Activated naive CD8-positive, alpha-beta T cell treated with anti-CD3 and anti-CD28 coated beads, Interleukin-2, amount 50 U/mL, for 16 hours (primary cell): ENCODE measurements at regions not wholly inside any gene's neighbourhood (a gene's known extent, or its start where the extent isn't known, plus 50 kb on each side); places are given as distances from the start of the nearest gene placed in this dataset.

Source experiments
- DNase-seq: peaks from one replicate; pipeline ENCODE4 v3.0.0-alpha.2; 2020; ENCODE audit warnings: low read depth, low spot score

DNA sequence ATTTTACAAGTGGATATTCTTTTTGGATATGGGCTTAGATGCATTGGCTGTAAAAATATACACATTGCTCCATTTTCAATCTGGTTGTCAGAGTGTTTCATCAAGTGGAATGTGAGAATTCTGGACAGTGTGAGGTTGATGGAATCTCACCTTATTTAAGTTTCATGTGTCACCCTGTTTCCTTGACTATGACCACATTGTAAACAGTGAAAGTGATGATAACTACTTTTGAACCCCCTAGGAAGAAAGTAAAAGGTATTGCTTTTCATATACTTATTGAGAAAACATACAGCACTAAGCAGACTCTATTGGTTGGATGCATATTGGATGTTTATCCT is 490.5 kb upstream of the RAG2 start:
- DNase-seq: no peak

DNA sequence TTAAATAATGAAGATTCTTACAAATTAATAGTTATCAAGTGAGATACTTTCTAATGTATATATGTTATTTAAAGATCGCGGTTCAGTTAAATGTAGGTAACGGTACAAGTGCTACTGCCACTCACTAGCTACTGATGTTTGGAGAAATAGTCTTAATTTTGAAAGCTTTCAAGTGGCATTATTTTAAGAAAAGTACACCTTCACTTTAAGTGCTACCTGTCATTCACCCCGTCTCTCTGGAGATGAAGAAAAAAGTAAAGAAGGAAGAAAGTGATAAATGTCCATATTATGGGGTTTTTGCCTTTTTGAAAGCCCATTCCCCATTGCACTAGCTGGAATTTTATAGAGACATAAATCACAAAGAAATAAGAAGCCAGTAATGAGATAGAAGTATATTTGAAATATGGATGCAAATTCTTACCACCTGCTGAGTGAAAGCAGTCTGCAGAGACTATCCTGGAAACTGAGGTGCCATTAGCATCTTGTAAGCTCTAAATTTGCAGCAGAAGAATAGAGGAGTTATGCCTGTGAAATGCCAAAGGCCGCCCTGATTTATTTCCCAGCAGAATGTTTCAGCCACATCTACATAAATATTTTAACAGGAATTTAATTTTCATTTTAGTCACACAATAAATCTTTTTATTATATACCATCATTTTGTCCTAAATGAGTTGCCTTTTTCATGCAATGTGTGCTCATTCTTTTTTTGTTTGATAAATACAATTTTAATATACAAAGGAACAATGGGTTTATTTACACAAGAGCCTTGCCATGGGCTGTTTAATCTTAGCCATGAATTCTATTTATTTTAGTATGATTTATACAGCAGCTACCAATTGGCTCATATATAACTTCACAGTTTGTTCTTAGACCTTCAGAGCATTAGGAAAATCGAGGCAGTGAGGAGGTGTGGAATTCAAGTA is 489.9 kb upstream of the RAG2 start:
- DNase-seq: no peak

DNA sequence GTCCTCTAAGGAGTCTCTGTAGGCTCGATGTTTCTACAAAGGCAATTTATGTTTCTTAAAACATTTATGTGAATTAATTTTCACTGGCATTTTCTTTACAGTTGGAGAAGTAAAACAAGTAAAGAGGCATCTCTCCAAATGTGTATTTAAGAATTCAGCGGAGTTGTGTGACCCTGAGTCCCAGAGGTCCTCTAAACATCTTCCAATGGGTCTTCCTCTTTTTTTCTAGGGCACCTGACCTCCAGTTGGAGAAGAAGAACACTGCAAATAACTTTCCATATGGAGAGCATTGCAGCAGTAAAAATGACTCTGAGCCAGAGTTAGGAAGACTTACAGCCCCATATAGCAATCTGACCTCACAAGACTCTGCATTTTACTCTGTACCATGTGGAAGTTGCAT is 480.5 kb upstream of the RAG2 start:
- no peak for DNase-seq

DNA sequence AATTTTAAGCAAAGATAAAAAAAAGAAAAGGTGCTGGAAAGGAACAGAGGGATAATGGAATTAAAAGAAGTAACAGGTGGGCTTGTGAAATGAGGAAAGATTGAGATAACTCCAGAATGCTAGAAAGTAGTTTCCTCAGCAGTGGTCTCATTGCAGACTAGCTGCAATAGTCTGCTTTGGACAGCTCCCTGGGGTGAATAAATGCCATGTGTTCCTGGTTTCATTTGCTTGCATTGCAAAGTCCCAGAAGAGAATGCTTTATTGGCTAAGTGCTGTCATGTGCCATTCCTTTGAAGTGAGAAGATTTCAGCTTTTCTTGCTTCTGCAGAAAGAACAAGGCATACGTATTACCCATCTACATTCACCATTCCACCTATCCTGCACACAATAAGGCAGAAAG is 478.8 kb upstream of the RAG2 start:
- no peak for DNase-seq

DNA sequence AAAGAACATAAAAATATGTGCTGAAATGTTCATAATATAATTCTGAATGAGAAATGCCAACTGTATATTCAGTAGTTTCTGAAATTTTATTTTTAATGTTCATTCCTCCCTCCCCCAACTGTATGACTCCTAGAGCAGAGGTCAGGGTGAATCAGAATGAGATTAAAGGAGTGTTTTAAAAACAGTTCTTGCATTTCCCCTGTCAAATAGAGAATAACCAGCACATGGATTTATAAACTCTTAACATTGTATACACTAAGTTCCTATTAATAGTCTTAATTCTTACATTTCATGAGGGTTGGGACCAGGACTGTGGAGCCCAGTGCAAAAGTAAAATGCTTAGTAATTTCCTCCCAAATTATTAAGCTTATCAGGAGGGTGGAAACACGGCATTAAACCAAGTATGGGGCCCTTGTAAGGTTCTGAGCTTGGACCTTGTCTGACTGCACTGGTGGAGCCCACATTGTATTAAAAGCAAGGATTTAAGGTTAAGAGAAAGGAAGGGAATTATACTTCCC is 474.6 kb upstream of the RAG2 start:
- no peak for DNase-seq

DNA sequence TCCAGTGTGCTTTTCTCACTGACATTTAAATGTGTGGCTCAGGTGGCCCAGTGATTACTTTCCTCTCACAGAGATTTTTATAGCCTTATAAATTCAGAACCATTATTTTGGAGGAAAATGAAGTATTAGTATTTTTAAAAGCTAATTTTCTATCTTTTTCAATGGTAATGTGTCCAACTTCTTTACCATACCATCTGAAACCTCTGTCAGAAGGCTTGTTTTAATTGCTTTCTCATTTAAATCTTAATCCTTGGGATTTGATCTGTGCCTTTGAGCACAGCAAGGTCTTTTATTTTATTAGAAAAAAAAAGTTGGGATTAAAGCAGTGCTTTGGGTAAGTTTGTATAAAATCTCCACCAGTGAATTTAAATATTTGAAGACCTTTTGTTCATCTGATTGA is 452.3 kb upstream of the RAG2 start:
- no peak for DNase-seq

DNA sequence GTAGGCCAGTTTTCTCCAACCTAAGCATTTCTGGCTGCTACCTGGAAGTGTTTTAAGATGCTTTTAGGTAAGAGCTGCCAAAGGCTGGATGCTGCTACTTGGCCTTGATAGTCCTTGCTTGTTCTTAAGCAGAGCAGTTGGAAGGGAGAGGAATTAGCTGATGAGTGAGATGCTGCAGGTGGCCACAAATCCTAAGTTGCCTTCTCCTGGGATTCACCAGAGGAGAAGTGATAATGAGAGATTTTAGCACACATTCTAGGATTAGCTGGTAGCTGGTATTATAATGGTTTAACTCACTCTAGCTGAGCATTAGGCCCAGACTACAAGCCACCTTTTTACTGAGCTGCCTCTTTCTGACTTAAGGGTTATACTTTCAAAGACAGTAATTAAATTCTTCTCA is 442.9 kb upstream of the RAG2 start:
- no peak for DNase-seq

DNA sequence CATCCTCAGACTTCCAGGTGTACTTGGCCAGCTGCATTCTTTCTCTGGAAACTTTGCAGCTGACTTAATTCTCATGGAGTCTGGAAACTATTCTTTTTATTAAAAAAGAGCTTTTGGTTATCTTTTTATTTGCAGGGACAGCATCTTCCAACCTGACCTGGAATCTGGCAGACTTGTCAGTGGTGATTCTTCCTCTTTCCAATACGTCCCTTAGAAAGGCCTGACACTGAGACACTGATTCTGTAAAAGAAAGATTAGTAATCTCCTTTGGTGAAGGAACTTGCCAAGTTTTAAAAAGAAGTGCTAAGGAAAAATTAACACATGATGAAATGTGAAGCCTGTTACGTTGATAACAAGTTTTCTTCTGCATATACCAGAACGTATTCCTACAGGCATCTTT is 440.9 kb upstream of the RAG2 start:
- no peak for DNase-seq

DNA sequence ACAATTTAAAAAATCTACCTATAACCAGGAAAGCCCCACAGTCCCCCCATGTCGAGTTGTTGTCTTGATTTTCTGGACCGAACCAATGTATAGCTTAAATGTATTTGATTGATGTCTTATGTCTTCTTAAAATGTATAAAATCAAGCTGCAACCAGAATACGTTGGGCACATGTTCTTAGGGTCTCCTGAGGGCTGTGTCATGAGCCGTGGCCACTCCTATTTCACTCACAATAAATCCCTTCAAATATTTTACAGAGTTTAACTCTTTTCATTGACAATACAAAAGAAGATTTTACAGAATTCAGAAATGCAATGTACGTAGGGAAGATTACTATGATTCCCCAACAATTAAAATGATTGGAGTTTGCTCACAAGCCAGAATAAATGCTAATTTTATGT is 428.7 kb upstream of the RAG2 start:
- no peak for DNase-seq

DNA sequence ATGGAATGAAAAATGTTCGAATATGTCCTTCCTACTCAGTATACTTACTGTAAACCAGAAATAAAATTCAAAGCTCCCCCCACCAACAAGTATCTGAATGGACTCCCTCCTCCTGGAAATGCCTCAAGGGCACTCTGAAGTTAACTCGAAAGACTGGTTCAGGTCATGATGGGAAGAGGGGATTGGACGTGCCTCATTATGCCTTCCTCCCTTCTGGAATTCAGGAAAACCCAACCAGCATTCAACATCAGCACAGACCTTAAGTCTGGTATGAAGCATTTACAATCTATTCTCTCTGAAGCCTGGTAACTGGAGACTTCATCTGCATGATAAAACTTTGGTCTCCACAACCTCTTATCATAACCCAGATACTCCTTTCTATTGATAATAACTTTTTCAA is 428.3 kb upstream of the RAG2 start:
- DNase-seq: no peak

DNA sequence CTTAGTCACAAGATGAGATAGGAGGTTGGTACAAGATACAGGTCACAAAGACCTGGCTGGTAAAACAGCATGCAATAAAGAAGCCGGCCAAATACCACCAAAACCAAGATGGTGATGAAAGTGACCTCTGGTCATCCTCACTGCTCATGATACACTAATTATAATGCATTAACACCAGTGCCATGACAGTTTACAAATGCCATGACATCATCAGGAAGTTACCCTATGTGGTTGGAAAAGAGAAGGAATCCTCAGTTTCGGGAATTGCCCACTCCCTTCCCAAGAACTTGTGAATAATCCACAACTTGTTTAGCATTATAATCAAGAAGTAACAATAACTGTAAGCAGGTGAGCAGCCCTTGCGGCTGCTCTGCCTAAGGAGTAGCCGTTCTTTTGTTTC is 408.5 kb upstream of the RAG2 start:
- DNase-seq: no peak

DNA sequence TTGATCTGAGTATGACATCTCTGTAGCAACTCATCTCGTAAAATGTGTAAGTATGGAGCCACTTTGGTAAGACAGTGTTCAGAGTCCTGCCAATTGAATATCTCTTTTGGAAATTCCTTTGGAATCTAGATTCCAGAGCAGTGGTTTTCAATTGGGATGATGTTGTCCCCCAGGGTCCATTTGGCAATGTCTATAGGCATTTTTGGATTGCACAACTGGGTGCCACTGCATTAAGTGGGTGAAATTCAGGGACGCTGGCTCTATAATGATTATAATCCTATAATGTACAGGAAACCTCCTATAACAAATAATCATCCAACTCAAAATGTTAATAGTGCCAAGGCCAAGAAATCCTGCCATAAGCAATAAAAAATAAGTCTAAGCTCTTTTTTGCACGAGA is 404.8 kb upstream of the RAG2 start:
- no peak for DNase-seq

DNA sequence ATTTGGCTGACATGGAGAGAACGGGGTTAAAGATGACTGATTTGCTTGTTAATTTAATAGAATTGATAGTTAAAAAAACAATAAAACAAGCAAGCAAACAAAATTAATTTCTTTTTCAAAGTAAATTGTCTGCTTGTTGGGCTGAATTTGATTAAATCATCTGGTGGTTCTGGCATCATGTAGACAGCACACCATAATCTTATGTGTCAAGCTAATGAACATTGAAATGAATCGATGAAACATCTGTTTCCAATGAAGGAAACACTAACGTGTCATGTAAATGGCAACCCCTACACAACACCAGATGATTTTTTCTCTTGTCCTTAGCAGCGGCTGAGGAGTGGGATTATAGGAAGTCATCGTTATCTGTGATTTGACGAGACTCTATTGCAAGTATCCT is 399.6 kb upstream of the RAG2 start:
- no peak for DNase-seq

DNA sequence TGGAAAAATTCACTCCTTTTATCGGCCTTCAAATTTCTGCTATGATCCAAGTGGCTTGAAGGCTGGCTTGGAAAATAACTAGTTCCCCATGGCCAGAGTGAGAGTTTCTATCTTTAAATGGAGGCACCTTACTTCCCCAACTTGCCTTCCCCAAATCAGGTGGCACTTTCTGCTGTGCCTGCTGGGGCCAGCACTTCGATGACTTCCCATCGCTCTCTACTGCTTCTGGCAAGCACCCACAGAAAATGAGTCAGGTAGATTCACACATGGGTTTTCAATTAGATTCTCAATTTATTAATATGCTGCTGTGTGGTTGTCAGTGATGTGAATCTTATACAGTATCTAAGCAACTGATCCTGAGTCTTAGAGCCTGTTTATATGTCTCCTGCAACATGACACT is 398.8 kb upstream of the RAG2 start:
- DNase-seq: no peak

DNA sequence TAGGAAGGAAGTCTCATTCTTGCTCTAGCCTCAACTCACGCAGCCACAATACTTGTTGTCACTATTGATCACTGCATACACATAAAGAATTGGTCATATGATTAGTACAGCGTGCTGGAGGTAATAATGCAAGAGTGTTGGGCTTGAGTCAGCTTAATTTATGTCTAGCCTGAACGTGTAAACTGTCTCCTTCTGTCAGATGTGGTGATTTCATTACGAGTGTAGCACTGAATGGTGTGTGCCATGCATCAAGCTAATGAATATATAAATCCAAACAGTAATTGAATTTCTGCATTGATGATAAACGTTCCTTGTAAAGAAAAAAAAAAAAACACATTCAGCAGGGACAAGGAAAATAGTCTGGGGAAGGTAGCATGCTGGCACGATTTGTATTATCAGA is 396.2 kb upstream of the RAG2 start:
- DNase-seq: no peak

DNA sequence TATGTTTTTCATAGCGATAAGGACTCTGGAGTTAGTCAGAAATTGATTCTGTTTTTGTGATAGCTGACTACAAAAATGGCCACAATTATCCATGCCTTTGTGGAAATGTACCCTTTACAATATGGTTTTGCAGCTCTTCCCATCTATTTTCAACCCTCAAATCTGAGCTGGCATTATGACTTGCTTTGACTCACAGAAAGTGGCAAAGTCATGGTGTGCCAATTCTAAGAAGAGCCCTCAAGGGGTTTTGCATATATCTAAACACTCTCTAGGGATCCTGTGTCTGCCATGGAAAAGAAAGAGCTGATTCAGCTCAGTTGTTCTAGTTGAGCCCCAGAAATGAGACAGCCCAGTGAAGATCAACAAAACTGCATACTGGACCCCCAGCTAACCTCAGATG is 390.5 kb upstream of the RAG2 start:
- DNase-seq: no peak

DNA sequence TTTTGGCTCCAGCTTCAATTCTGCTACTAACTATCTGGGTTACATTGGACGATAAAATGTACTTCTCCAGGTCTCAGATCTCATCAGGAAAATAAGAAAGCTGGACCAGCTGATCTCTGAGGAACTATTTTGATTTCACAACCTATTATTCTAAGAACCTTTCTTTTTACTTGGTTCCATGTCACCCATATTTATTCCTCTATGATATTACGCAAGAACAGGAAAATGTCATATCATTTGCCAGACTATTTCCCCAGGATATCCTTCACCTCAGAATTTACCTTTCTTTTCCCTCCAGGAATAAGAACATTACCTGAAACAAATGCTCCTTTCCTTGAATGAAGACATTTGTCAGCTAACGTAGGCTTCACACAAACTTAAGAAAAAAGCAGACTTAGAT is 387.5 kb upstream of the RAG2 start:
- DNase-seq: no peak

DNA sequence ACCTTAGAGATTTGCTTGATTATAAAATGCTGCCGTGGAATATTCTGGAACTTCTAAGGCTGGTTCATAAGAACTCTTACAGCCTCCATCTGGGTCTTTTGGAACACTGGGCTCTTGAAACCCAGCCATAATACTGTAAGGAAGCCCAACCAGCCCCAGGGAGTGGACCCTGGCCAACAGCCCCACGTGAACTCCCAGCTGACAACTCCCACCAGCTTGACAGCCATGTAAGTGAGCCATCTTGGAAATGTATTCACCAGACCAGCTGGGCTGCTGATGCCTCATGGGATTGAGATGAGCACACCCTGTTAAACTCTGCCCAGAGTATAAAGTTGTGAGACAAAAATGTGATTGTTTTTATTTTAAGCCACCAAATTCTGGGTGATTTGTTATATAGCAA is 378.7 kb upstream of the RAG2 start:
- DNase-seq: no peak

DNA sequence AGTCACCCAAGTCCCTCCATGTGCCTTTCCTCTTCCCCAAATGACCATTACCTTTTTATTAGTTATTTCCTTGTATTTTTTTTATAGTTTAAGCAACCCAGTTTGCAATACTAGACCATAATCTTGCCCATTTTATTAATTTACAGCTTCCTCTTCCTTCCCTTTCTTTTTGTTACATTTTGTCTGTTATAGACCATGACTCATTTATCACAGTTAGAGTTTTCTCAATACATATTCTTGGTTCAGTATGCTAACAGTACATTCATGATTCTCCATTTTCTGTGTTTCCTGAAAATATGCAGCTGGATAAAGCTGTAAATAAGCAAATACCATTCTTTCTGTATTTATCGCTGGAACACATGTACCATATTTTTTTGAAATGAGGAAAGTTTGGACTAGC is 376.7 kb upstream of the RAG2 start:
- no peak for DNase-seq

DNA sequence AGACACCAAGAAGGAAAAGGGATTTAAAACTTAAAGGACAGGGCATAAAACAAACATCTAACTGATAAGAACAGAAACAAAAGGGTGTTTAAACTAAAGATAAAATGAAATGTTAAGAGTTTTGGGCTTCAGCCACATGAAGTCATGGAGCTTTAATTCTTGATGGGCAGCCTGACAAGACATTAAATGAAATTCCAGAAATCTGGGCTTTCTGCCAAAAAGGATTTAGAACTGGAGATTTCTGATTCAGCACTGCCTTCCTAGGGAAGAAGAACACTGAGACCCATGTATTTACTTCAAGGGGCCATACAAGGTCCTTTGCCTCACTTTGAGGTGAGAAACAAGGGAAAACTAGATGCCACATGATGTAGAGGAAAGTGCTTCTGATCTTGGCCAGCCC is 355.9 kb upstream of the RAG2 start:
- DNase-seq: no peak

DNA sequence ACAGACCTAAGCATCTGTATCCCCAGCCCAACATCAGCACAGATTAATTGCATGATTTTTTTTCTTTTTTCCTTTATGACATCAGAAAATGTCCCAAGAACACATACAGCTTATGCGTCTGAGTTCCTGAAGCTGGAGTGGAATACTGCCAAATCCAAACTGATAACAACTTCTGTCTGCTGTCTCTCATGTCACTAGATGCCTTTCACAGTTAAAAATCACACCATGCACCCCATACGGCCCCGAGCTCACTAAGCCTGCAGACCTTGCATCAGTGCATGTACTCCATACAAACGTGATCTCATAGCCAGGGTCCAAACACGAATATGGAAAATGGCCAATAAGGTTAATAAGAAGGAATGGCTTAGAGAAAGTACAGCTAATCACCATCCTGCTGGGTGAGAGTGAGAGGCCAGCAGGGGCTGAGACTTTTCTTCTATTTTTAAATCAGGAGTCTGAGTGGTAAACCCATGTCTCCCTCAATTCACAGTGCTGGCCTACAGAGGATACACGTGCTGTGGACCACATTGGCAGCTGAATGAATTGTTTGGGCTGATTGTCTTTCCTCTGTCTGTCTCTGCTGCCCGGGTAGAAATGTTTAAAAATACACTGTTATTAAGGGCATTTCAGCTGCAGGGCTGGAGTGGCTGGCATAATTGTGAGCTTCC is 350.6 kb upstream of the RAG2 start:
- DNase-seq: no peak

DNA sequence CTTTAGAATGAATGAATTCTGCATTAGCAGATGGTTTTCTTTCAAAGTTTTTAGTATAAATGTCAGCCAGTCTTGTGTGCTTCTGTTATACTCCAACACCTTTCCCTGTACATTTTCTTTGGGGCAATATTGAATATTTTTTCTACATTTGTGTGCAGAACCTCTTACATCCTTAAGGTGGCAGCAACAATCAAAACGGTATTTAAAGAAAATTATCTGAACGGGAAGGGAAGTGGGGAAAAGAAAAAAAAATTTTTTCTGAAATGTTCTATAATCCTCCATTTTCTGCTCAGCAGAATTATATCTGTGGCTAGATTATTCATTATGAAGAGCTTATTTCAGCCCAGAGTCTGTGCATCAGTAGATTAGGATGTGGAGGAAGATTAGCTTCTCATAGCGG is 347.3 kb upstream of the RAG2 start:
- no peak for DNase-seq

DNA sequence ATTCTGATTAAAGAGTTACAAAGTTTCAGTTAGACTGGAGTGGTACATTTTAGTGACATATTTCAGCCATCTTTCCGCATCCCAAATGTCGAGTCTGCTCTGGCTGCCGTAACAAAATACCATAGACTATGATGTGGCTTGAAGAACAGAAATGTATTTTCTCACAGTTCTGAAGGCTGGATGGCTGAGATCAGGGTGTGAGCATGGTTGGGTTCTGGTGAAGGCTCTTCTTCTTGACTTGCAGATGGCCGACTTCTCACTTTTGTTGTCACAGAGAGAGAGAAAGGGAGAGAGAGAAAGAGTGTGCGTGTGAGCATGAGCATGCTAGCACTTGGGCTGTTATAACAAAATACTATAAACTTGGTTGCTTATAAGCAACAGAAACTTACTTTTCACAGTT is 335.4 kb upstream of the RAG2 start:
- no peak for DNase-seq
